ENCODE measurements at regions not wholly inside any gene's neighbourhood (a gene's known extent, or its start where the extent isn't known, plus 50 kb on each side); places are given as distances from the start of the nearest gene placed in this dataset.

GRCh38 chr1:96498744-96499340 is 222.7 kb upstream of the PTBP2 start:
- Histone ChIP-seq H3K4me3 (ENCODE audit: low read length in 3 of 3) (no peak overlapping the region), H3K4me1 (ENCODE audit: control insufficient read depth in 3 of 3, insufficient read depth in 3 of 3, low read length in 3 of 3) (no peaks in the 10 kb centered on the region), H3K9me3 (ENCODE audit: control insufficient read depth in 3 of 3, low read length in 3 of 3) (no peaks in the 10 kb centered on the region), H3K27ac (ENCODE audit: low read depth, low read length) (no peak overlapping the region), H3K36me3 (ENCODE audit: control insufficient read depth in 3 of 3, insufficient read depth in 3 of 3, low read length in 3 of 3) (no peaks in the 10 kb centered on the region), H3K27me3 (ENCODE audit: control insufficient read depth in 3 of 3, insufficient read depth in 3 of 3, low read length in 3 of 3) (no peaks in the 10 kb centered on the region), H3K9ac (ENCODE audit: low read depth in 1 of 3, low read length in 3 of 3) (no peak overlapping the region)

- Histone ChIP-seq H3K36me3 (ENCODE audit: control insufficient read depth in 3 of 3, insufficient read depth in 3 of 3, low read length in 3 of 3) (no peaks in the 10 kb centered on the region), H3K9me3 (ENCODE audit: control insufficient read depth in 3 of 3, low read length in 3 of 3) (no peaks in the 10 kb centered on the region), H3K27me3 (ENCODE audit: control insufficient read depth in 3 of 3, insufficient read depth in 3 of 3, low read length in 3 of 3) (no peaks in the 10 kb centered on the region)
Observed at GRCh38 chr1:96508233-96508632, 213.4 kb upstream of the PTBP2 start.

GRCh38 chr1:96509339-96509738 is 212.2 kb upstream of the PTBP2 start:
- H3K4me3 ChIP-seq (ENCODE audit: low read length in 3 of 3): no peak overlapping the region
- H3K27me3 ChIP-seq (ENCODE audit: control insufficient read depth in 3 of 3, insufficient read depth in 3 of 3, low read length in 3 of 3): no peaks in the 10 kb centered on the region
- H3K27ac ChIP-seq (ENCODE audit: low read depth, low read length): no peak overlapping the region
- no peaks in the 10 kb centered on the region for H3K9me3 ChIP-seq (ENCODE audit: control insufficient read depth in 3 of 3, low read length in 3 of 3)
- no peaks in the 10 kb centered on the region for H3K36me3 ChIP-seq (ENCODE audit: control insufficient read depth in 3 of 3, insufficient read depth in 3 of 3, low read length in 3 of 3)
- H3K9ac ChIP-seq (ENCODE audit: low read depth in 1 of 3, low read length in 3 of 3): no peak overlapping the region
- peaks cover 0 to 9% (median 7%) of the 10 kb centered on the region in 3 donors for H3K4me1 ChIP-seq (ENCODE audit: control insufficient read depth in 3 of 3, insufficient read depth in 3 of 3, low read length in 3 of 3)

More at GRCh38 chr1:96508233-96508632, 213.4 kb upstream of the PTBP2 start:
- H3K4me3 ChIP-seq (ENCODE audit: low read length in 3 of 3): no peak overlapping the region
- H3K27ac ChIP-seq (ENCODE audit: low read depth, low read length): no peak overlapping the region
- H3K4me1 ChIP-seq (ENCODE audit: control insufficient read depth in 3 of 3, insufficient read depth in 3 of 3, low read length in 3 of 3): peaks cover 0 to 9% (median 7%) of the 10 kb centered on the region in 3 donors
- no peak overlapping the region for H3K9ac ChIP-seq (ENCODE audit: low read depth in 1 of 3, low read length in 3 of 3)

- H3K27ac ChIP-seq (ENCODE audit: low read depth, low read length): no peak overlapping the region
- H3K4me1 ChIP-seq (ENCODE audit: control insufficient read depth in 3 of 3, insufficient read depth in 3 of 3, low read length in 3 of 3): peaks cover 0 to 9% (median 7%) of the 10 kb centered on the region in 3 donors
- H3K9ac ChIP-seq (ENCODE audit: low read depth in 1 of 3, low read length in 3 of 3): no peak overlapping the region
- no peaks in the 10 kb centered on the region for H3K36me3 ChIP-seq (ENCODE audit: control insufficient read depth in 3 of 3, insufficient read depth in 3 of 3, low read length in 3 of 3)
- H3K4me3 ChIP-seq (ENCODE audit: low read length in 3 of 3): no peak overlapping the region
- H3K27me3 ChIP-seq (ENCODE audit: control insufficient read depth in 3 of 3, insufficient read depth in 3 of 3, low read length in 3 of 3): no peaks in the 10 kb centered on the region
- H3K9me3 ChIP-seq (ENCODE audit: control insufficient read depth in 3 of 3, low read length in 3 of 3): no peaks in the 10 kb centered on the region
Observed at GRCh38 chr1:96509951-96510350, 211.6 kb upstream of the PTBP2 start.

GRCh38 chr1:96510391-96510790 is 211.2 kb upstream of the PTBP2 start:
- no peaks in the 10 kb centered on the region for H3K9me3 ChIP-seq (ENCODE audit: control insufficient read depth in 3 of 3, low read length in 3 of 3)
- H3K36me3 ChIP-seq (ENCODE audit: control insufficient read depth in 3 of 3, insufficient read depth in 3 of 3, low read length in 3 of 3): no peaks in the 10 kb centered on the region
- H3K27ac ChIP-seq (ENCODE audit: low read depth, low read length): no peak overlapping the region
- H3K27me3 ChIP-seq (ENCODE audit: control insufficient read depth in 3 of 3, insufficient read depth in 3 of 3, low read length in 3 of 3): no peaks in the 10 kb centered on the region
- no peak overlapping the region for H3K9ac ChIP-seq (ENCODE audit: low read depth in 1 of 3, low read length in 3 of 3)
- H3K4me3 ChIP-seq (ENCODE audit: low read length in 3 of 3): no peak overlapping the region
- H3K4me1 ChIP-seq (ENCODE audit: control insufficient read depth in 3 of 3, insufficient read depth in 3 of 3, low read length in 3 of 3): peaks cover 0 to 9% (median 7%) of the 10 kb centered on the region in 3 donors

- H3K27ac ChIP-seq (ENCODE audit: low read depth, low read length): no peak overlapping the region
- H3K9ac ChIP-seq (ENCODE audit: low read depth in 1 of 3, low read length in 3 of 3): no peak overlapping the region
Observed at GRCh38 chr1:96510911-96511310, 210.7 kb upstream of the PTBP2 start.

GRCh38 chr1:96513136-96513535 is 208.4 kb upstream of the PTBP2 start:
- Histone ChIP-seq H3K9ac (ENCODE audit: low read depth in 1 of 3, low read length in 3 of 3) (no peak overlapping the region), H3K4me3 (ENCODE audit: low read length in 3 of 3) (no peak overlapping the region), H3K9me3 (ENCODE audit: control insufficient read depth in 3 of 3, low read length in 3 of 3) (no peaks in the 10 kb centered on the region), H3K4me1 (ENCODE audit: control insufficient read depth in 3 of 3, insufficient read depth in 3 of 3, low read length in 3 of 3) (peaks cover 0 to 9% (median 7%) of the 10 kb centered on the region in 3 donors), H3K27ac (ENCODE audit: low read depth, low read length) (no peak overlapping the region), H3K27me3 (ENCODE audit: control insufficient read depth in 3 of 3, insufficient read depth in 3 of 3, low read length in 3 of 3) (no peaks in the 10 kb centered on the region), H3K36me3 (ENCODE audit: control insufficient read depth in 3 of 3, insufficient read depth in 3 of 3, low read length in 3 of 3) (no peaks in the 10 kb centered on the region)

More at GRCh38 chr1:96510911-96511310, 210.7 kb upstream of the PTBP2 start:
- Histone ChIP-seq H3K9me3 (ENCODE audit: control insufficient read depth in 3 of 3, low read length in 3 of 3) (no peaks in the 10 kb centered on the region), H3K4me1 (ENCODE audit: control insufficient read depth in 3 of 3, insufficient read depth in 3 of 3, low read length in 3 of 3) (peaks cover 0 to 9% (median 7%) of the 10 kb centered on the region in 3 donors), H3K4me3 (ENCODE audit: low read length in 3 of 3) (no peak overlapping the region), H3K36me3 (ENCODE audit: control insufficient read depth in 3 of 3, insufficient read depth in 3 of 3, low read length in 3 of 3) (no peaks in the 10 kb centered on the region), H3K27me3 (ENCODE audit: control insufficient read depth in 3 of 3, insufficient read depth in 3 of 3, low read length in 3 of 3) (no peaks in the 10 kb centered on the region)

GRCh38 chr1:96515430-96515829 is 206.2 kb upstream of the PTBP2 start:
- H3K36me3 ChIP-seq (ENCODE audit: control insufficient read depth in 3 of 3, insufficient read depth in 3 of 3, low read length in 3 of 3): no peaks in the 10 kb centered on the region
- no peaks in the 10 kb centered on the region for H3K9me3 ChIP-seq (ENCODE audit: control insufficient read depth in 3 of 3, low read length in 3 of 3)
- peaks cover 0 to 3% (median 3%) of the 10 kb centered on the region in 3 donors for H3K4me1 ChIP-seq (ENCODE audit: control insufficient read depth in 3 of 3, insufficient read depth in 3 of 3, low read length in 3 of 3)
- H3K27ac ChIP-seq (ENCODE audit: low read depth, low read length): no peak overlapping the region
- H3K4me3 ChIP-seq (ENCODE audit: low read length in 3 of 3): no peak overlapping the region
- no peak overlapping the region for H3K9ac ChIP-seq (ENCODE audit: low read depth in 1 of 3, low read length in 3 of 3)
- no peaks in the 10 kb centered on the region for H3K27me3 ChIP-seq (ENCODE audit: control insufficient read depth in 3 of 3, insufficient read depth in 3 of 3, low read length in 3 of 3)

- Histone ChIP-seq H3K9ac (ENCODE audit: low read depth in 1 of 3, low read length in 3 of 3) (no peak overlapping the region), H3K27ac (ENCODE audit: low read depth, low read length) (no peak overlapping the region), H3K27me3 (ENCODE audit: control insufficient read depth in 3 of 3, insufficient read depth in 3 of 3, low read length in 3 of 3) (no peaks in the 10 kb centered on the region), H3K4me1 (ENCODE audit: control insufficient read depth in 3 of 3, insufficient read depth in 3 of 3, low read length in 3 of 3) (peaks cover 0 to under 1% (median 0%) of the 10 kb centered on the region in 3 donors), H3K4me3 (ENCODE audit: low read length in 3 of 3) (no peak overlapping the region), H3K36me3 (ENCODE audit: control insufficient read depth in 3 of 3, insufficient read depth in 3 of 3, low read length in 3 of 3) (no peaks in the 10 kb centered on the region), H3K9me3 (ENCODE audit: control insufficient read depth in 3 of 3, low read length in 3 of 3) (no peaks in the 10 kb centered on the region)
Observed at GRCh38 chr1:96515925-96516324, 205.7 kb upstream of the PTBP2 start.

GRCh38 chr1:96519851-96520578 is 201.6 kb upstream of the PTBP2 start:
- no peak overlapping the region for H3K4me3 ChIP-seq (ENCODE audit: low read length in 3 of 3)
- H3K27ac ChIP-seq (ENCODE audit: low read depth, low read length): no peak overlapping the region
- no peaks in the 10 kb centered on the region for H3K9me3 ChIP-seq (ENCODE audit: control insufficient read depth in 3 of 3, low read length in 3 of 3)
- H3K27me3 ChIP-seq (ENCODE audit: control insufficient read depth in 3 of 3, insufficient read depth in 3 of 3, low read length in 3 of 3): no peaks in the 10 kb centered on the region
- H3K36me3 ChIP-seq (ENCODE audit: control insufficient read depth in 3 of 3, insufficient read depth in 3 of 3, low read length in 3 of 3): no peaks in the 10 kb centered on the region
- H3K9ac ChIP-seq (ENCODE audit: low read depth in 1 of 3, low read length in 3 of 3): no peak overlapping the region
- no peaks in the 10 kb centered on the region for H3K4me1 ChIP-seq (ENCODE audit: control insufficient read depth in 3 of 3, insufficient read depth in 3 of 3, low read length in 3 of 3)
